ENCODE measurements at regions not wholly inside any gene's neighbourhood (a gene's known extent, or its start where the extent isn't known, plus 50 kb on each side); places are given as distances from the start of the nearest gene placed in this dataset.
"Not testable (repeated sequence)": the region's sequence is repeated elsewhere in the genome, so short reads cannot be mapped to it uniquely, and the experiment has no call there.

DNA sequence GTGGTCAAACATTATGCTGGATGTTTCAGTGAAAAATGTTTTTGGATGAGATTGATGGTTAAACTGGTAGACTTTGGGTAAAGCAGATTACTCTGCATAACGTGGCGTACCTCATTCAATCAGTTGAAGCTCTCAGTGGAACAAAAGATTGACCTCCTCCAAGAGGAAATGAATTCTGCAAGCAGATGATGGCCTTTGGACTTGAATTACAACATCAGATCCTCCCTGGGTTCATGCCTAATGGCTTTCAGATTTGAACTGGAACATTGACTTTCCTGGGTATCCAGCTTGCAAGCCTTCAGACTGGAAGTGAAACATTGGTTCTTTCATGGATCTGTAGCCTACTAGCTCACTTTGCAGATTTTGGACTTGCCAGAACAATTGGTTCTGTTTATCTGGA lies 169.3 kb upstream of the MALRD1 start:
- Histone ChIP-seq H3K4me3 (no peak overlapping the region), H3K36me3 (no peaks in the 10 kb centered on the region), H3K4me1 (no peaks in the 10 kb centered on the region), H3K9me3 (no peaks in the 10 kb centered on the region), H3K27ac (no peak overlapping the region), H3K27me3 (no peaks in the 10 kb centered on the region)
- intact Hi-C loops (cut with DNase I) = no loop called here
- DNase-seq = no peak
- WGBS, 2 donors = 67 to 70% methylated on average over 2 of the region's 2 CpGs
- TF ChIP-seq, protein P1, sequence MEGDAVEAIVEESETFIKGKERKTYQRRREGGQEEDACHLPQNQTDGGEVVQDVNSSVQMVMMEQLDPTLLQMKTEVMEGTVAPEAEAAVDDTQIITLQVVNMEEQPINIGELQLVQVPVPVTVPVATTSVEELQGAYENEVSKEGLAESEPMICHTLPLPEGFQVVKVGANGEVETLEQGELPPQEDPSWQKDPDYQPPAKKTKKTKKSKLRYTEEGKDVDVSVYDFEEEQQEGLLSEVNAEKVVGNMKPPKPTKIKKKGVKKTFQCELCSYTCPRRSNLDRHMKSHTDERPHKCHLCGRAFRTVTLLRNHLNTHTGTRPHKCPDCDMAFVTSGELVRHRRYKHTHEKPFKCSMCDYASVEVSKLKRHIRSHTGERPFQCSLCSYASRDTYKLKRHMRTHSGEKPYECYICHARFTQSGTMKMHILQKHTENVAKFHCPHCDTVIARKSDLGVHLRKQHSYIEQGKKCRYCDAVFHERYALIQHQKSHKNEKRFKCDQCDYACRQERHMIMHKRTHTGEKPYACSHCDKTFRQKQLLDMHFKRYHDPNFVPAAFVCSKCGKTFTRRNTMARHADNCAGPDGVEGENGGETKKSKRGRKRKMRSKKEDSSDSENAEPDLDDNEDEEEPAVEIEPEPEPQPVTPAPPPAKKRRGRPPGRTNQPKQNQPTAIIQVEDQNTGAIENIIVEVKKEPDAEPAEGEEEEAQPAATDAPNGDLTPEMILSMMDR (IDR thresholded peaks at IDR 0.05) = no peak
- TF ChIP-seq POLR2A (IDR thresholded peaks at IDR 0.05) = no peak

DNA sequence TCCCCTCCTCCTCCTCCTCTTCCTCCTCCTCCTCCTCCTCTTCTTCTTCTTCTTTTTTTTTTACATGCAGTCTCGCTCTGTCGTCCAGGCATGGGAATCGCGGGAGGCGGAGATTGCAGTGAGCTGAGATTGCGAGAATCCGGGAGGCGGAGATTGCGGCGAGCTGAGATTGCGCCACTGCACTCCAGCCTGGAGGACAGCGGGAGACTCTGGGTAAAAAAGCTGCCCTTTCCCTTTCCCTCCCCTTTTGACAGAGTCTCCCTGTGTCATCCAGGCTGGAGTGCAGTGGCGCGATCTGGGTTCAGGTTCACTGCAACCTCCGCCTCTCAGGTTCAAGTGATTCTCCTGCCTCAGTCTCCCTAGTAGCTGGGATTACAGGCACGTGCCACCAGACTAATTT lies 168.1 kb upstream of the MALRD1 start:
- intact Hi-C loops (cut with DNase I) = no loop called here
- TF ChIP-seq POLR2A (IDR thresholded peaks at IDR 0.05) = no peak
- TF ChIP-seq, protein P1 (IDR thresholded peaks at IDR 0.05) = no peak
- WGBS, 2 donors = 63 to 64% methylated on average over 4 to 7 of the region's 16 CpGs

DNA sequence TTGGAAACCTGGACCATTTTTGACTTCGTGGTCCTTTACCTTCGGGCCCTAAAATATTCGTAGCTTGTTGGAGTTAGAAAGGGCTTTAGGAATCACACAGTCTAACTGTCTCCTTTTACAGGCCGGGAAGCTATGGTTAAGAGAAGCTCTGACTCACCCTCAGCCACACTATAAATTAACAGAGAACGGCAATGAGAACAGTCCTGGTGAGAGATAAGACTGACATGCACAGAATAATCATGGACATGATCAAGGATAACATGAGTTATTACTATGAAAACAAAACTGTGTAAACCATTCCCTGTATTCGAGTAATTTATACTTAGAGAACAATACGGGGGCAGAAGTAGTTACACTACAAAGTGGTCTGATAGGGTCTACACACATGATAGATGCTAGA lies 162.5 kb upstream of the MALRD1 start:
- DNase-seq = no peak
- intact Hi-C loops (cut with DNase I) = no loop called here
- H3K4me3 ChIP-seq = no peak overlapping the region
- no peaks in the 10 kb centered on the region for H3K27me3 ChIP-seq
- 61 to 66% methylated on average over 6 to 7 of the region's 7 CpGs for WGBS, 2 donors
- H3K4me1 ChIP-seq = no peaks in the 10 kb centered on the region
- no peak overlapping the region for H3K27ac ChIP-seq
- H3K36me3 ChIP-seq = no peaks in the 10 kb centered on the region
- no peaks in the 10 kb centered on the region for H3K9me3 ChIP-seq
- TF ChIP-seq, protein P1 (IDR thresholded peaks at IDR 0.05) = no peak
- no peak for TF ChIP-seq POLR2A (IDR thresholded peaks at IDR 0.05)

More for the DNA sequence above, 168.1 kb upstream of the MALRD1 start:
- Histone ChIP-seq H3K4me3 (no peak overlapping the region), H3K27ac (no peak overlapping the region), H3K27me3 (no peaks in the 10 kb centered on the region), H3K9me3 (no peaks in the 10 kb centered on the region), H3K4me1 (no peaks in the 10 kb centered on the region), H3K36me3 (no peaks in the 10 kb centered on the region)
- DNase-seq = no peak

DNA sequence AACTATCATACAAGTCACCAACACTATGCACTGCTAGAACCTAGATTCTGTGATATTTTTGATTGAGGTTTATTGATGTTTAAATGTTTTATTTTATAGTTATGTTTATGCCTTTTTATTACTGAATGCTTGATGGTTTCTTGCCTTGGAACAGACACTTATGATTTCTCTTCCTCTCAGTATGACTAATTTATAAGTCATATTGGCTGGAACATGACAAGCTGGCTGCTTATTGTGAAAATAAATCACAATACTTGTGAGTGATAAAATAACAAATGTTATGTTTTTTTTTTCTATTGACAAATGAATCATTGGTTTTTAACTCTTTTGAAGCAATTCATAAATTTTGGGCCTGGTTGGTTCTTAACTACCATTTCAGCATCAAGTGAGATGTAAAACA lies 142.0 kb upstream of the MALRD1 start:
- no peak for DNase-seq
- no peak overlapping the region for H3K27ac ChIP-seq
- H3K4me1 ChIP-seq = no peaks in the 10 kb centered on the region
- intact Hi-C loops (cut with DNase I) = no loop called here
- H3K36me3 ChIP-seq = no peaks in the 10 kb centered on the region
- H3K4me3 ChIP-seq = no peak overlapping the region
- TF ChIP-seq, protein P1 (IDR thresholded peaks at IDR 0.05) = no peak
- TF ChIP-seq POLR2A (IDR thresholded peaks at IDR 0.05) = no peak
- no peaks in the 10 kb centered on the region for H3K9me3 ChIP-seq
- no peaks in the 10 kb centered on the region for H3K27me3 ChIP-seq

DNA sequence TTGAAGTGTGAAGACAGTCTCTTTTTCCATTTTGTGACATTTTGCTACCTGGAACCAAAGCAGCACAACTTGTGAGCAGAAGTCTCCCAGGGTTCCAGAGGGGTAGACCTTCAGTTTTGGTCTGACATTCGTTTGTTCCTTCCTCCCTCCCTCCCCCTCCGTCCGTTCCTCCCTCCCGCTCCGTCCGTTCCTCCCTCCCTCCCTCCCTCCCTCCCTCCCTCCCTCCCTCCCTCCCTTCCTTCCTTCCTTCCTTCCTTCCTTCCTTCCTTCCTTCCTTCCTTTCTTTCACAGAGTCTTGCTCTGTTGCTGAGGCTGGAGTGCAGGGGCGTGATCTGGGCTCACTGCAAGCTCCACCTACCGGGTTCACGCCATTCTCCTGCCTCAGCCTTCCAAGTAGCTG lies 131.2 kb upstream of the MALRD1 start:
- DNase-seq; H3K4me1 ChIP-seq; H3K27me3 ChIP-seq; H3K4me3 ChIP-seq; H3K36me3 ChIP-seq; H3K9me3 ChIP-seq; H3K27ac ChIP-seq; intact Hi-C loops (cut with DNase I): not testable (repeated sequence)
- 72 to 82% methylated on average over 7 to 8 of the region's 9 CpGs for WGBS, 2 donors

DNA sequence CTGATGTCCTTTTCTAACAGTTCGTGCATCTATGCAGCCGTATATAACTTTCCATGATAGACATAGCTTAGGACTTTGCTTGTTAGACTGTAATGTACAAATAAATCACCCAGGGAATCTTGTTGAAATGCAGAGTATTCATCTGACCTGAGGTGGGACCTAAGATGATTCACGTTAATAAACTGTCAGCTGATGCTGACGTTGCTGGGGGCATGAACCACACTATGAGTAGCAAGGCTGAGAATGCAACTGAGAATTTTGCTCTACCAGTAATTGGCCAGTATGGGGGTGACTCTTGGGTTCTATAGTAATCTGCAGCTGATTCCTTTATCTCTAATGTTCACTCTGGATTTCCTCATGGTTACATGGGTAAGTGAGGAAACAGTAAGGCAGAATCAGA lies 130.1 kb upstream of the MALRD1 start:
- no peaks in the 10 kb centered on the region for H3K4me1 ChIP-seq
- no peak overlapping the region for H3K27ac ChIP-seq
- no peaks in the 10 kb centered on the region for H3K36me3 ChIP-seq
- WGBS, 2 donors = 72 to 74% methylated on average over 4 of the region's 4 CpGs
- no peak for DNase-seq
- H3K27me3 ChIP-seq = no peaks in the 10 kb centered on the region
- TF ChIP-seq, protein P1 (IDR thresholded peaks at IDR 0.05) = no peak
- TF ChIP-seq POLR2A (IDR thresholded peaks at IDR 0.05) = no peak
- H3K9me3 ChIP-seq = peaks cover 0 to 10% (median 0%) of the 10 kb centered on the region in 3 donors
- no peak overlapping the region for H3K4me3 ChIP-seq
- intact Hi-C loops (cut with DNase I) = no loop called here

All from esophagus squamous epithelium (tissue), 5 donors.